Right hindlimb (tissue), 1 donor: ENCODE measurements at regions not wholly inside any gene's neighbourhood (a gene's known extent, or its start where the extent isn't known, plus 50 kb on each side); places are given as distances from the start of the nearest gene placed in this dataset.

Experiments used
- DNase-seq: peaks from one replicate; pipeline ENCODE4 v3.0.0-alpha.2; 2018

- no peak for DNase-seq
These were observed 63.1 kb upstream of the UBE3A start for GRCh38 chr15:25501828-25502446.

GRCh38 chr15:25498835-25499234 lies 60.0 kb upstream of the UBE3A start:
- DNase-seq: no peak

- DNase-seq: no peak
These were observed 59.1 kb upstream of the UBE3A start for GRCh38 chr15:25497934-25498333.

- DNase-seq: no peak
These were observed 55.2 kb upstream of the UBE3A start for GRCh38 chr15:25493823-25494526.

- DNase-seq: no peak
These were observed 53.5 kb upstream of the UBE3A start for GRCh38 chr15:25492315-25492714.
